Sciatic nerve (tissue), 2 donors: ENCODE measurements at regions not wholly inside any gene's neighbourhood (a gene's known extent, or its start where the extent isn't known, plus 50 kb on each side); places are given as distances from the start of the nearest gene placed in this dataset.
A peak's percentile ranks its signal among the peaks of the same experiment; 100 is the strongest.

Source experiments
- ATAC-seq: fragments of 200-7000 bp; cut with Tn5 transposase; one replicate; pipeline ENCODE4 v1.9.1; 2020; ENCODE audit warnings: mild to moderate bottlenecking, moderate library complexity
- DNase-seq: peaks from one replicate; pipeline ENCODE4 v3.0.0-alpha.2; 2020; ENCODE audit warnings: low spot score
- intact Hi-C: fragments of 100-400 bp; cut with DNase I; formaldehyde crosslinking; loops from one replicate; pipeline ENCODE4 v1.14.2; 2022
- donor health status: DM: no; HTN: no; CAD: no.
- donor health status: DM: no; HTN: no; CAD: no.

DNA sequence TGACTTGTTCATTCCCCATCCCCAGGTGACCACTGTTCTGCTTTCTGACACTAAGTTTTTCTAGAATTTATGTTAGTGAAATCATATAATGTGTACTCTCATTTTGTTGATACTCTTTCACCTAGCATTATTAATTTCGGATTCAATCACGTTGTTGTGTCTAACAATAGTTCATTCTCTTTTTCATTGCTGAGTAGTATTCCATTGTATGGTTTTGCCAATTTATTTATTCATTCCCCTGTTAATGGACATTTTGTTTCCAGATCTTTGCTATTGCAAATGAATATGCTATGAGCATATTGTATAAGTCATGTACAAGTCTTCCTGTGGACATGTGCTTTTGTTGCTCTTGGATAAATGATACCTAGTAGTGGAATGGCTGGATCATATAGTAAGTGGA, 146.4 kb downstream of the FAM204A start:
- ATAC-seq (no peak), DNase-seq (no peak)
- intact Hi-C loops = no loop called here

GRCh38 chr10:118193642-118194041, 146.9 kb upstream of the RAB11FIP2 start:
- intact Hi-C loops = no loop called here
- no peak for ATAC-seq
- DNase-seq = no peak

DNA sequence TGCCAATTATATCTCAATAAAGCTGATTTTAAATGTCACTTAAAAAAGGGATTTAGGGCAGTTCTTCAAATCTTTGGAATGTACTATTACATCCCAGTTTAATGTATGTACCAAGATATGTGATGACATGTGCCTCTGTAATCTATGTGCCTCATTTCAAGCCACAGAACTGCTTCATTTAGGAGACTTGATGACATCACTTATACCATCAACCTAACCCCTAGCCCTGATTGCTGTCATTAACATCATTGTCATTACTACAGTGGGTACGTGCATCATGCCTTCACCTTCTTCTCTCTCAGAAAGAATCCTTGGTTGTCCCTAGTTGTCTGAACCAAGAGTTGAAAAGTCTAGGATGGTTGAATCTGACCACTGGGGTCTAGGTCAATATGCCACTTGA, 134.3 kb upstream of the RAB11FIP2 start:
- DNase-seq (no peak), ATAC-seq (no peak)
- intact Hi-C loops = no loop called here

DNA sequence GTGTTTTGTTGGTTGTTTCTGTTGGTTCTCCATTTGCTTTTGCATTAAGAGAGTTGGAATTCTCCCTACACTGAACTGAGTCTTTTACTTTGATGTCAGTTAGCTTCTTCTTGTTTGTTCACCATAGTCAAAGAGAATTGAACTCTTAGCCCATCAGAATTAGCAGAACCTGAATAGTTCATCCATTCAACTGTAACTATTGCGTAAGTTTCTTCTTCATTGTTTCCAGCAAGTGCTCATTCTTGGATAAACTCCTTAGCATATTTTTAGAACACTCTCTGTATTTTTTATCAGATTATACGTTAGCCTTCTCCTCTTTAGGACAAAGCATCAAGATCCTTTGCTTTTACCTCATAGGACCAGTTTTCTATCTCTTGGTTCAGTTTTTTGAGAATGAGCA, 128.4 kb upstream of the RAB11FIP2 start:
- intact Hi-C loops = no loop called here
- DNase-seq (no peak), ATAC-seq (no peak)

GRCh38 chr10:118173296-118173695, 126.6 kb upstream of the RAB11FIP2 start:
- no peak for DNase-seq
- intact Hi-C loops = no loop called here
- no peak for ATAC-seq

- intact Hi-C loops = no loop called here
- DNase-seq (no peak), ATAC-seq (no peak)
Measured at GRCh38 chr10:118171861-118172260, 125.1 kb upstream of the RAB11FIP2 start.

GRCh38 chr10:118167056-118167700, 120.4 kb upstream of the RAB11FIP2 start:
- DNase-seq (no peak), ATAC-seq (peak; percentile 44)
- intact Hi-C loops = no loop called here

DNA sequence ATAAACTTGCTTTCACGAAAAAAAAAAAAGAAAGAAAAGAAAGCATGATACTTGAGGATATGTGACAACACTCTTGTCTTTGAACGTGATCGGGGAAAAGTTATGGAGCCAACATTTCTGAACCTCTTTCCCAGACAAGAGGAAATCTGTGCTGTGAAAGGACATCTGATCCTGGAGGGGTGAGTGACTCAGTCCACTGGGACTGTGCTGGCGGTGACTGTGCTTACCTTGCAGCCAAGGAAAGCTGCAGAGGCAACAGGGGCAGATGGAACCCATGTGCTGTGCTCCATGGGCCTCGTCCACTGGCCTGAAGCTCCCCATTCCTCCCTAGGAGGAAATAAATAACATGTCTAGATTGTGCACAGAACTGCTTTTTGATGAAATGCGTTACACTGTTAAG, 116.5 kb upstream of the RAB11FIP2 start:
- intact Hi-C loops = no loop called here
- DNase-seq (no peak), ATAC-seq (no peak)

DNA sequence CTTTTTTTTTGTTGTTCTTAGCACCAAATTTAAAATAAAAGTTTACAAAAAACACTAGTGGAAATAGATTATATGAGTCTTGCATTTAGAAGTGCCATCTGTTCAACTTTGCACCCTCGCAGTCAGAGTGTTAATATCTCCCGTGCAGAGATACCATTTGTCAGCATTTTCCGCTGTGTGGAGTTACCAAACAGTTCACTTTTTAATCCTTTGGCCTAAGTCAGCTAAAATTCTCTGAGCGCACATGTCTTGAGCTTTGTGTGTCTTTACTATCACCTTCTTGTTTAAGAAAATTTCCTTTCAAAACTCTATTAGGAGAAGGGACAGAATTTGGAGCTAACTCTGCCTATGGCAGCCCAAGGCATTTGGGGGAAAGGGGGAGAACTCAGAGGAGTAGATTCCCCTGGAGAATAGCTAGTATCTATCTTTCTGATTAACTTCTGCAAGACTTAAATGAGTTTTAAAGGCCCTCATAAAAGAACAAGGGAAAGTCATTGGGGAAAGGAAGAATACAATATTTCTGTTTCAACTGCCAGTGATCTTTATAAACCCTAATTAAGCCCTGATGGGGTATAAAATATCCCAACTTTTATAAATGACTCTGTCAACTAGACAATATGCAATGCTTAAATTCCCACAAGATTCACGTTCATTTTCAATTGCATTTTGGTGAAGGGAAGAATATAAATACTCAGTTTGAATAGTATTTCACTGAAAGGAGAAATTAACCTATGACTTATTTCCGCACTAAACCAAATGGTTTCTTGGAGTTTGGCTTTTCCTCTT, 114.9 kb upstream of the RAB11FIP2 start:
- intact Hi-C loops = no loop called here
- no peak for ATAC-seq
- DNase-seq = no peak

DNA sequence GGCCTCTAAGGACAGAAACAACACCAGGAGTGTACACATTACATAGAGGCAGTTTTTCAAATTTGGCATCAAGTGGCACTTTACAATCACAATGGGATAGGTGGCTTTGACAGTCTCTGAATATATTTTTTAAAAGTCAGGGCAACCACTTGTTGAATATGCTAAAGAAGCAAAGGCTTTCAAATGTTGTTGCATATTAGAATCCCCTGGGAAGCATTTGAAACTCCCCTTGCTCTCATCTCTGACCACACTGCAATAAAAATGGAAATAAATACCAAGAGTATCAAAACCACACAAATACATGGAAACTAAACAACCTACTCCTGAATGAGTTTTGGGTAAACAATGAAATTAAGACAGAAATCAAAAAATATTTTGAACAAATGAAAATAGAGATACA, 106.5 kb upstream of the RAB11FIP2 start:
- ATAC-seq = no peak
- intact Hi-C loops = no loop called here
- no peak for DNase-seq

GRCh38 chr10:118151461-118151860, 104.7 kb upstream of the RAB11FIP2 start:
- intact Hi-C loops = no loop called here
- ATAC-seq (no peak), DNase-seq (no peak)

DNA sequence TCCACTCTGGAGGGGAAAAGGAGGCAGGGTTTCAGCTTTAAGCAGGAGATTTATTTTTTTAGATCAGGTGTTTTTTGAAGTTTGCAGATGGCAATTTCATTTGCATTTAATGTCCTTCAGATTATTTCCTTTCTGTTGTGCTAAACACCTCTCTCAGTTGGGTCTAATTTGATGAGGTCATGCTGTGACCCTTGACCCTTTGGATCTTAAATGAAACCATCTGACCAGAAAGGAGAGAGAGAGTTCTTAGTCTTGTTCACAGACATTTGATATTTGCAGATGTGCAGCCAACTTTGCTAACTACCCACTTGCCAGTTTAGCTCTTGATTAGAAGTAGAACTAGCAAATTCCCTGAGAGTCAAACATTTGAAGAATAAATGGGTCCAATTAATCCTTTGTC, 101.5 kb upstream of the RAB11FIP2 start:
- no peak for DNase-seq
- intact Hi-C loops = no loop called here
- ATAC-seq = no peak

- no peak for ATAC-seq
- intact Hi-C loops = no loop called here
- no peak for DNase-seq
Measured at GRCh38 chr10:118145256-118145655, 98.5 kb upstream of the RAB11FIP2 start.

- DNase-seq (no peak), ATAC-seq (no peak)
- intact Hi-C loops = no loop called here
Measured at GRCh38 chr10:118141471-118141870, 94.7 kb upstream of the RAB11FIP2 start.

DNA sequence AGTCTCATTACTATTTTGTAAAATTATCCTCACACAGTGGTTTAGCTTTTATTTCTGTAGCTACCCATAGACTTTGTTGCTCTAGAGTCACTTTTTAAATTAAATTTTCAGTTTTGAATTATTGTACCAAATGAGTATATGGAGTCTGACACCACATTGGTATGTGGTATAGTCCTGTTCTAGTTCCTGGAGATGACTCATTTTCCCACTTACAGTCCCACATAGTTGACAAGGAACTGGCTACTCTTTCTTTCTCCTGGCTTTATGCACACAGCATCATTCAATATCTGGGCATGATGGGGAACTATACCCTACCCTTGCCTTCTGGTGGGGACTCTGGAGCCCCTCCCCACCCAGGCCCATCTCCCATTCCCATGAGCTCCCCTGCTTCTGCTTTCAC, 92.6 kb upstream of the RAB11FIP2 start:
- ATAC-seq (no peak), DNase-seq (no peak)
- intact Hi-C loops = no loop called here

DNA sequence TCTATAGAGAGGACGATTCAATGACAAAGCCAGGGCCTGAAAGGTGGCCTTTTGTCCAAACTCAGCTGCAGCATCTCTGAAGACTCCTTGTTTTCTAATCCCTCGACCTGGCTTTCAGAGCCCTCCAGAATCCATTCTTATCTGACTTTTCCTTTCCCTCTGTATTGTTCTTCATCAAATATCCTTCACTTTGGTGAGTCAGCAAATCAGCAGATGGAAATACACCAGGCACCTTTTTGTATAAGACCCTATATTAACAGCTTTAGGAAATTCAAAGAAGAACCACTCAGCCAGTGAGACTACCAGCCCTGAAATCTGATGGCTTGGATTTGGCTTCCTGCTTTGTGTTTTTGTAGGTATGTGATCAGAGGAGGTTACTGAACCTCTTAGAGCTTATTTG, 81.9 kb upstream of the RAB11FIP2 start:
- DNase-seq (no peak), ATAC-seq (no peak)
- intact Hi-C loops = no loop called here

GRCh38 chr10:118118716-118119115, 72.0 kb upstream of the RAB11FIP2 start:
- DNase-seq (no peak), ATAC-seq (no peak)
- intact Hi-C loops = no loop called here

GRCh38 chr10:118116715-118117449, 70.1 kb upstream of the RAB11FIP2 start:
- intact Hi-C loops = no loop called here
- DNase-seq (no peak), ATAC-seq (no peak)

DNA sequence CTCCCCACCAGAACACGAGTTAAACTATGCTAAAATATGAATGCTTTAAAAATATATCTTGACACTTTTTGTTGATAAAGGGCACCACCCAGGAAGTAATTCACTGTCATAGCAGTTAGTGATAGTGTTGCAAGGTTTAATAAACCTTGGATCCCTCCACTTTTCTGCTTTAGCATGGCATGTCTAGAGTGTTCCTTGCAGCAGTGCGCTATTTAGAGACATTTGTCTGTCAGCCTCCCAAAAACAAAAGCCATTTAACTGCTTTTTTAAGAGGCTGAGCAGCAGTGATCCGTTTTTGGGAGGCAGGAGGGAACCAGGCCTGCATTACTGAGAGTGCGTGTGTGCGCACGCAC, 69.6 kb upstream of the RAB11FIP2 start:
- ATAC-seq = no peak
- DNase-seq = no peak
- intact Hi-C loops = no loop called here

DNA sequence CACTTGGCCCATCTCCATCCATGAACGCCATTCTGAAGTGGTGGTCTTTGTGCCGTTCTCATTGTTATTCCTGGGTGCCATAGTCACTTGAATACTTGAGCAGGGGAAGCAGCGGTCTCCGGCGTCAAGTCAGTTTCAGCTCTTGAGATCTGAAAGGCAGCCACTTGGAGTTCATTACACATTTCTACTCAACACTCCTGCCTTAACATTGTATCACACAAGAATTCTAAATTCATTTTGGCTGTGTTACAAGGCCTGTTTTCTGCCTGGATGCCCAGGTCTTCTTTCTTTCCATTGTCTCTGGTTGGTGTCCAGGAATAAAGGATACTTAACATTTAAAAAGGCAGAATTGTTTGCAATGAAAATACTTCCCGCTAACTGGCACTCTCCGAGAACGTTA, 69.0 kb upstream of the RAB11FIP2 start:
- DNase-seq = no peak
- ATAC-seq = no peak
- intact Hi-C loops = no loop called here
